Stomach (tissue), 4 donors: ENCODE measurements at regions not wholly inside any gene's neighbourhood (a gene's known extent, or its start where the extent isn't known, plus 50 kb on each side); places are given as distances from the start of the nearest gene placed in this dataset.
A peak's percentile ranks its signal among the peaks of the same experiment; 100 is the strongest.

Source experiments
- CTCF ChIP-seq, 7 experiments: fragments of 450-650 bp in 4 of 7; fragments of 200-600 bp in 3 of 7; sonication (generic) in 3 of 7; IDR thresholded peaks; one replicate each; pipeline ENCODE4 v1.5.1; 2016 to 2019; ENCODE audit warnings: antibody characterized with exemption in 7 of 7, control low read depth in 2 of 7, mild to moderate bottlenecking in 1 of 7
- EP300 ChIP-seq: sonication (generic); formaldehyde crosslinking; IDR thresholded peaks from one replicate; pipeline ENCODE4 v1.6.1; 2017; ENCODE audit warnings: antibody characterized with exemption

- peak in 1 of 7 experiments; percentile 13 for TF ChIP-seq CTCF (IDR thresholded peaks at IDR 0.05)
- no peak for TF ChIP-seq EP300
These were observed 105.7 kb upstream of the GAREM1 start for GRCh38 chr18:32576296-32576916.
